ENCODE measurements at regions not wholly inside any gene's neighbourhood (a gene's known extent, or its start where the extent isn't known, plus 50 kb on each side); places are given as distances from the start of the nearest gene placed in this dataset.

- dilution Hi-C loops (cut with MboI; ENCODE audit: extremely low pct_ligation_motif_present, low sequenced_read_pairs): no loop called here
- FAIRE-seq: peak; percentile 46
- no peak for DNase-seq (ENCODE audit: low read depth, low spot score)
These were observed 60.7 kb upstream of the CCDC6 start for GRCh38 chr10:59967079-59967478.

GRCh38 chr10:59965899-59966650 lies 59.7 kb upstream of the CCDC6 start:
- no peaks in the 10 kb centered on the region for H3K27me3 ChIP-seq (ENCODE audit: control insufficient read depth, extremely low read depth, insufficient read depth, low read length)
- peak overlapping the region; percentile 58 for H3K27ac ChIP-seq (ENCODE audit: control insufficient read depth, insufficient read depth, low read length)
- DNase-seq (ENCODE audit: low read depth, low spot score) (no peak), FAIRE-seq (no peak)
- dilution Hi-C loops (cut with MboI; ENCODE audit: extremely low pct_ligation_motif_present, low sequenced_read_pairs): no loop called here
- peak overlapping the region; percentile 6 for H3K9ac ChIP-seq (ENCODE audit: control insufficient read depth, extremely low read depth, insufficient read depth, low read length)
- H3K9me3 ChIP-seq (ENCODE audit: control insufficient read depth, low read depth, low read length): no peaks in the 10 kb centered on the region
- peaks cover 2% of the 10 kb centered on the region for H3K9me1 ChIP-seq (ENCODE audit: control insufficient read depth, extremely low read depth, insufficient read depth, low read length)
- no peaks in the 10 kb centered on the region for H4K20me1 ChIP-seq (ENCODE audit: control insufficient read depth, extremely low read depth, insufficient read depth, low read length)
- H3K4me2 ChIP-seq (ENCODE audit: control insufficient read depth, extremely low read depth, insufficient read depth, low read depth, low read length): peak overlapping the region; percentile 80
- no peaks in the 10 kb centered on the region for H3K36me3 ChIP-seq (ENCODE audit: control insufficient read depth in 2 of 2, extremely low read depth in 1 of 2, insufficient read depth in 2 of 2, low read length in 2 of 2)
- no peak for TF ChIP-seq CTCF (optimal IDR thresholded peaks at IDR 0.05 in 1 of 3, IDR thresholded peaks at IDR 0.05 in 1 of 3, conservative IDR thresholded peaks at IDR 0.05 in 1 of 3; ENCODE audit: extremely low read depth in 1 of 3, insufficient read depth in 2 of 3, low read length in 3 of 3)
- TF ChIP-seq EZH2 (IDR thresholded peaks at IDR 0.05; ENCODE audit: low read length): no peak
- H3K79me2 ChIP-seq (ENCODE audit: control insufficient read depth, insufficient read depth, low read length): no peaks in the 10 kb centered on the region
- H3K4me1 ChIP-seq (ENCODE audit: control insufficient read depth, extremely low read depth, insufficient read depth, low read length): peaks cover 26% of the 10 kb centered on the region
- H2AFZ ChIP-seq (ENCODE audit: control insufficient read depth, low read length): peak overlapping the region; percentile 79
- H3K4me3 ChIP-seq (ENCODE audit: control insufficient read depth in 2 of 3, extremely low read depth in 1 of 3, insufficient read depth in 2 of 3, low read depth in 1 of 3, low read length in 3 of 3): peak overlapping the region in 1 of 3 experiments; percentile 22

More at GRCh38 chr10:59967079-59967478, 60.7 kb upstream of the CCDC6 start:
- H3K9me3 ChIP-seq (ENCODE audit: control insufficient read depth, low read depth, low read length): no peaks in the 10 kb centered on the region
- no peak overlapping the region for H3K4me2 ChIP-seq (ENCODE audit: control insufficient read depth, extremely low read depth, insufficient read depth, low read depth, low read length)
- no peak overlapping the region for H3K9ac ChIP-seq (ENCODE audit: control insufficient read depth, extremely low read depth, insufficient read depth, low read length)
- no peaks in the 10 kb centered on the region for H3K79me2 ChIP-seq (ENCODE audit: control insufficient read depth, insufficient read depth, low read length)
- no peak for TF ChIP-seq CTCF (optimal IDR thresholded peaks at IDR 0.05 in 1 of 3, IDR thresholded peaks at IDR 0.05 in 1 of 3, conservative IDR thresholded peaks at IDR 0.05 in 1 of 3; ENCODE audit: extremely low read depth in 1 of 3, insufficient read depth in 2 of 3, low read length in 3 of 3)
- TF ChIP-seq EZH2 (IDR thresholded peaks at IDR 0.05; ENCODE audit: low read length): no peak
- peaks cover 30% of the 10 kb centered on the region for H3K4me1 ChIP-seq (ENCODE audit: control insufficient read depth, extremely low read depth, insufficient read depth, low read length)
- no peaks in the 10 kb centered on the region for H3K36me3 ChIP-seq (ENCODE audit: control insufficient read depth in 2 of 2, extremely low read depth in 1 of 2, insufficient read depth in 2 of 2, low read length in 2 of 2)
- H4K20me1 ChIP-seq (ENCODE audit: control insufficient read depth, extremely low read depth, insufficient read depth, low read length): no peaks in the 10 kb centered on the region
- H3K27ac ChIP-seq (ENCODE audit: control insufficient read depth, insufficient read depth, low read length): no peak overlapping the region
- no peaks in the 10 kb centered on the region for H3K27me3 ChIP-seq (ENCODE audit: control insufficient read depth, extremely low read depth, insufficient read depth, low read length)
- no peak overlapping the region for H3K4me3 ChIP-seq (ENCODE audit: control insufficient read depth in 2 of 3, extremely low read depth in 1 of 3, insufficient read depth in 2 of 3, low read depth in 1 of 3, low read length in 3 of 3)
- peaks cover 2% of the 10 kb centered on the region for H3K9me1 ChIP-seq (ENCODE audit: control insufficient read depth, extremely low read depth, insufficient read depth, low read length)
- peak overlapping the region; percentile 16 for H2AFZ ChIP-seq (ENCODE audit: control insufficient read depth, low read length)
